Keratinocyte (primary cell): ENCODE measurements at regions not wholly inside any gene's neighbourhood (a gene's known extent, or its start where the extent isn't known, plus 50 kb on each side); places are given as distances from the start of the nearest gene placed in this dataset.

Source experiments
- DNase-seq: peaks from one replicate; pipeline ENCODE4 v3.0.0-alpha.2; 2011; ENCODE audit warnings: low read depth, missing footprints, low spot score
- FAIRE-seq: peaks from 2 replicates; lab custom pipeline; 2011; peaks lifted over from hg19 to GRCh38; lab: Jason Lieb, UNC
- H2AFZ ChIP-seq: 2 replicates; pipeline ENCODE4 v1.6.0; 2012; ENCODE audit warnings: low read length, control low read depth, inconsistent platforms; ENCODE audit not compliant: control insufficient read depth
- H3K27ac ChIP-seq: 2 replicates; pipeline ENCODE4 v1.5.1; 2011; ENCODE audit warnings: low read length; ENCODE audit not compliant: control insufficient read depth, insufficient read depth
- H3K27me3 ChIP-seq: 3 replicates; pipeline ENCODE4 v1.6.0; 2011; ENCODE audit warnings: low read length; ENCODE audit not compliant: control insufficient read depth, insufficient read depth; ENCODE audit errors: extremely low read depth
- H3K36me3 ChIP-seq, 2 experiments: 2 replicates in 1 of 2; 3 replicates in 1 of 2; pipeline ENCODE4 v1.5.1; 2011; ENCODE audit warnings: low read length in 2 of 2, mild to moderate bottlenecking in 1 of 2; ENCODE audit not compliant: control insufficient read depth in 2 of 2, insufficient read depth in 2 of 2; ENCODE audit errors: extremely low read depth in 1 of 2
- H3K4me1 ChIP-seq: 3 replicates; pipeline ENCODE4 v1.5.1; 2011; ENCODE audit warnings: low read length; ENCODE audit not compliant: control insufficient read depth, insufficient read depth; ENCODE audit errors: extremely low read depth
- H3K4me2 ChIP-seq: 3 replicates; pipeline ENCODE4 v1.6.0; 2011; ENCODE audit warnings: low read depth, low read length; ENCODE audit not compliant: control insufficient read depth, insufficient read depth; ENCODE audit errors: extremely low read depth
- H3K4me3 ChIP-seq, 3 experiments: fragments of 200-600 bp in 1 of 3; sonication (generic) in 1 of 3; 2 replicates in 2 of 3; 3 replicates in 1 of 3; pipeline ENCODE4 v1.5.1; 2011 to 2016; ENCODE audit warnings: low read length in 3 of 3, mild to moderate bottlenecking in 3 of 3, control low read depth in 2 of 3, inconsistent platforms in 1 of 3, low read depth in 1 of 3, mixed read lengths in 1 of 3, mixed run types in 1 of 3, moderate library complexity in 1 of 3; ENCODE audit not compliant: control insufficient read depth in 2 of 3, insufficient read depth in 2 of 3; ENCODE audit errors: extremely low read depth in 1 of 3
- H3K79me2 ChIP-seq: 2 replicates; pipeline ENCODE4 v1.6.0; 2012; ENCODE audit warnings: low read length; ENCODE audit not compliant: control insufficient read depth, insufficient read depth
- H3K9ac ChIP-seq: 3 replicates; pipeline ENCODE4 v1.6.0; 2011; ENCODE audit warnings: low read length; ENCODE audit not compliant: control insufficient read depth, insufficient read depth; ENCODE audit errors: extremely low read depth
- H3K9me1 ChIP-seq: 3 replicates; pipeline ENCODE4 v1.6.0; 2011; ENCODE audit warnings: low read length; ENCODE audit not compliant: control insufficient read depth, insufficient read depth; ENCODE audit errors: extremely low read depth
- H3K9me3 ChIP-seq: 2 replicates; pipeline ENCODE4 v1.5.1; 2012; ENCODE audit warnings: low read depth, low read length; ENCODE audit not compliant: control insufficient read depth
- H4K20me1 ChIP-seq: 3 replicates; pipeline ENCODE4 v1.6.0; 2011; ENCODE audit warnings: low read length; ENCODE audit not compliant: control insufficient read depth, insufficient read depth; ENCODE audit errors: extremely low read depth
- CTCF ChIP-seq, 3 experiments: IDR thresholded peaks in 1 of 3; conservative IDR thresholded peaks in 1 of 3; optimal IDR thresholded peaks in 1 of 3; 2 replicates in 2 of 3; 3 replicates in 1 of 3; pipeline versions ENCODE3 to v1.5.1; 2011; ENCODE audit warnings: low read length in 3 of 3, mild to moderate bottlenecking in 3 of 3, moderate library complexity in 2 of 3, control low read depth in 1 of 3, inconsistent platforms in 1 of 3; ENCODE audit not compliant: insufficient read depth in 2 of 3; ENCODE audit errors: extremely low read depth in 1 of 3
- EZH2 ChIP-seq: IDR thresholded peaks from one replicate; pipeline ENCODE4 v1.6.1; 2012; ENCODE audit warnings: inconsistent platforms, mild to moderate bottlenecking, low read length, moderate library complexity
- dilution Hi-C: fragments of 300-500 bp; cut with MboI; formaldehyde crosslinking; loops from one replicate; pipeline ENCODE4 v1.7.0; 2020; ENCODE audit warnings: low sequenced_read_pairs; ENCODE audit not compliant: extremely low pct_ligation_motif_present

DNA sequence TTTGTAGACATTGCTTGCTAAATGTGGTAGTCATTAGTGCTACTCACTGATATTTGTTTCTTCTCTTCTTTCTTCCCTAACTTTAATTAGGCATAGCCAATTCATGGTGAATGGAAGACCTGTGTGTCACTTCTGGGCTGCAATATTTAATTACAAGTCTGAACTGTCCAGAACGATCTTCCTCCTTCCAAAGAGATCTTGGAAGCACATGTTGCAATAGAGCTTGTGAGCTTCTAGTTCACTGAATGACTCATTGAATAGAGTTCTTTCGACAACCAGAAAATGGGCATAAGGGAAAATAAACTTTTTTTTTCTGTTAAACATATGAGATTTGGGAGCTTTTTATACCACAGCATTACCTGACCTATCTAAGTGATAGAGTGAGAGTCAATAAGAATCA lies 1264.6 kb downstream of the PCDH9 start:
- no peaks in the 10 kb centered on the region for H3K79me2 ChIP-seq
- H3K36me3 ChIP-seq: no peaks in the 10 kb centered on the region
- H3K9me1 ChIP-seq: no peaks in the 10 kb centered on the region
- no peak overlapping the region for H3K4me2 ChIP-seq
- no peaks in the 10 kb centered on the region for H3K4me1 ChIP-seq
- no peak for FAIRE-seq
- no peaks in the 10 kb centered on the region for H4K20me1 ChIP-seq
- H3K9me3 ChIP-seq: no peaks in the 10 kb centered on the region
- H3K9ac ChIP-seq: no peak overlapping the region
- dilution Hi-C loops: no loop called here
- H3K27me3 ChIP-seq: no peaks in the 10 kb centered on the region
- no peak overlapping the region for H2AFZ ChIP-seq
- H3K4me3 ChIP-seq: no peak overlapping the region
- TF ChIP-seq EZH2: no peak
- no peak for TF ChIP-seq CTCF (optimal IDR thresholded peaks at IDR 0.05 in 1 of 3, IDR thresholded peaks at IDR 0.05 in 1 of 3, conservative IDR thresholded peaks at IDR 0.05 in 1 of 3; ENCODE audit: extremely low read depth in 1 of 3, insufficient read depth in 2 of 3, low read length in 3 of 3)
- no peak for DNase-seq
- H3K27ac ChIP-seq: no peak overlapping the region

- H3K9me3 ChIP-seq: no peaks in the 10 kb centered on the region
- no peaks in the 10 kb centered on the region for H3K4me1 ChIP-seq
- H3K27ac ChIP-seq: no peak overlapping the region
- H3K4me2 ChIP-seq: no peak overlapping the region
- H3K4me3 ChIP-seq: no peak overlapping the region
- FAIRE-seq: no peak
- dilution Hi-C loops: no loop called here
- H3K79me2 ChIP-seq: no peaks in the 10 kb centered on the region
- no peaks in the 10 kb centered on the region for H3K27me3 ChIP-seq
- H3K9me1 ChIP-seq: no peaks in the 10 kb centered on the region
- DNase-seq: no peak
- H4K20me1 ChIP-seq: no peaks in the 10 kb centered on the region
- no peaks in the 10 kb centered on the region for H3K36me3 ChIP-seq
- H3K9ac ChIP-seq: no peak overlapping the region
- no peak overlapping the region for H2AFZ ChIP-seq
- TF ChIP-seq CTCF (optimal IDR thresholded peaks at IDR 0.05 in 1 of 3, IDR thresholded peaks at IDR 0.05 in 1 of 3, conservative IDR thresholded peaks at IDR 0.05 in 1 of 3; ENCODE audit: extremely low read depth in 1 of 3, insufficient read depth in 2 of 3, low read length in 3 of 3) (no peak), EZH2 (no peak)
Measured at GRCh38 chr13:65964672-65965071, 1265.5 kb downstream of the PCDH9 start.
